HG02970 (cell line): ENCODE measurements at regions not wholly inside any gene's neighbourhood (a gene's known extent, or its start where the extent isn't known, plus 50 kb on each side); places are given as distances from the start of the nearest gene placed in this dataset.

Experiments
- ATAC-seq: cut with Tn5 transposase; IDR thresholded peaks from one replicate; pipeline ENCODE4 v1.9.1; 2021; ENCODE audit warnings: mild to moderate bottlenecking, moderate library complexity, moderate number of reproducible peaks; ENCODE audit not compliant: unreplicated experiment, low FRiP score

DNA sequence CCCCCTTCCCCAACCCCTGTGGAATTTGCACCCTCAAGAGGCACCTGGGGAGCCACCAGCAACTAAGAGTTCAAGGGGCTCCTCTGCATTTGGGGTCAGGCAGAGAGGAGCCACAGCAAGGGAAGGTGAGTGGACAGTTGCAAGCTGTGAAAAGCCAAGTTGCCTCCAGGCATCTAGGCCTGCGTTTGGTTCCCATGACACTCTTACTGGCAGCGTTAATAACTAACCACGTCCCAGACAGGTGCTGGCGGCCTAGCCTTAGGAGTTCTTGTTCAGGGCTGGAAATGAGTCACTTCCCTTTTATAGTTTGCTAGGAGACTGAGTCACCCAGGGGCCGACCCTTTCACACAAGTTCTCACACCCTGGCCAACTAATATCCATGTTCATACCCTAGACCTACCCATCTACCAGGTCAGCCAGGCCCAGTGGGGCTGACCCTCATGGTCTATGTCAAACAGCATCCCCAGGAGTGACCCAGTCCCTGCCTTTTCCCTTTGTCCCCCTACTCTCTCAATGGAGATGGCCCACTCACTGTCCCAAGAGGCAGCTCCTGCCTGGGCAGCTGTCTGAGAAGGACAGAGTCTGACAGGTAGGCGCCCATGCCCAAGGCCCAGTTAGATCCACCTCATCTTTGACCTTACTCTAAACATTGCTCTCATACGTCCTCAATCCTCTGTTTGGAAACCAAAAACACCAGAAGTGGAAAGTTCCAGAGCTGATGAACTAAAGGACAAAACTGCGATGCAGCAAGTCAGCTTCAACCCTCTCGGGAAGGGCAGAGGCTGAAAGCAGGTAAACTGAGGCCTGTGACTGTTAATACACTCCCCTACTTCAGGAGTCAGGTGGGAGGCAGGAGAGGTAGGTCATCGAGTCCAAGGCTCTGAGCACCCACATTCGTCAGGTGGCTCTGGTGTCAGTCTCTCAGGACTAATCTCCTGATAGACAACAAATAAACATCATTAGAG, 300.6 kb downstream of the SOX9 start:
- ATAC-seq = peak; percentile 46

DNA sequence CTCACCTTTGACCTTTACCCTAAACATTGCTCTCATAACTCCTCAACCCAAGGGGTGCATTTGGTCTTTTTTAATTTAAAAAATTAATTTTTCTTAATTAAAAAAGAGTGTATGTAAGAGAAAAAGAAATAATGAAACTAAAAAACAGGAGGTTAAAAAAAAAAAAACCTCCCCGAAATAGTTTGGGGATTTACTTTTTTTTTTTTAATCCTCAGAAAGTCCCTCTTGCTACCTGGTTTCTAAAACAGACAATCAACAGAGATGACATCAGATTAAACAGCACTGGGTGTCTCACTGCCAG, 301.3 kb downstream of the SOX9 start:
- peak; percentile 34 for ATAC-seq

- ATAC-seq = peak; percentile 41
Observed at GRCh38 chr17:72422505-72423285, 301.9 kb downstream of the SOX9 start.

DNA sequence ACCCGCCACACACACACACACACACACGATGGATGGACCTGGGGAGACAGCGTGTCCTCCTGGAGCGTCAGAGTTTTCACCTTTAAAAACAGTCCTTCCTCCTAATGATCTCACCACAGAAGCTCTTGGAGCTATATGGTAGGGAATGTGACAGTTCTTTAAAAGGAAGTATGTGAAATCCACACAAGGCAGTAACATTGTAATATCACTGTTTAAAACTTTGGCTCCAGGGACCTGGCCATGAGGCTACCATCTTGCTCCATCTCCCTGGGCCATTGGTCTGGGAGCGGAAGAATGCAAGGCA, 302.4 kb downstream of the SOX9 start:
- no peak for ATAC-seq

DNA sequence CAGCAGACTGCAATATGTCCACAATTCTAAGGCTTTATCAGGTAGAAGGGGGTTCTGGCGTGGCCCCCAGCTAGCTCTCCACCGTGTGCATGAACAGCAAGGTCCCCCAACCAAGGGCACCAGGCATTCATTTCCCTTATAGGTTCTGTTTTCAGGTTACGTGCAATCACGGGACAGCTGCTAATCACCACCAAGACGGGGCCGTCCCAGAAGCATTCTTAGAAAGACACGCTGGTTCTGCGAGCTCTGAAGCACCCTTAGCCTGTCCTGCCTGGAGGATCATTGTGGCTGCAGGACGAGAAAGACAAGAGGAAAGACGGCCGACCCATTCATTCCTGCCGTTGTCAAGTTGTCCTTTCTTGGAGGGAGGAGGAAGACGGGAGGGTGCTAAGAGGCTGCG, 302.9 kb downstream of the SOX9 start:
- no peak for ATAC-seq

GRCh38 chr17:72424505-72425117, 303.8 kb downstream of the SOX9 start:
- no peak for ATAC-seq

- no peak for ATAC-seq
Observed at GRCh38 chr17:72425133-72425793, 304.4 kb downstream of the SOX9 start.

GRCh38 chr17:72425794-72426168, 305.0 kb downstream of the SOX9 start:
- ATAC-seq = no peak

DNA sequence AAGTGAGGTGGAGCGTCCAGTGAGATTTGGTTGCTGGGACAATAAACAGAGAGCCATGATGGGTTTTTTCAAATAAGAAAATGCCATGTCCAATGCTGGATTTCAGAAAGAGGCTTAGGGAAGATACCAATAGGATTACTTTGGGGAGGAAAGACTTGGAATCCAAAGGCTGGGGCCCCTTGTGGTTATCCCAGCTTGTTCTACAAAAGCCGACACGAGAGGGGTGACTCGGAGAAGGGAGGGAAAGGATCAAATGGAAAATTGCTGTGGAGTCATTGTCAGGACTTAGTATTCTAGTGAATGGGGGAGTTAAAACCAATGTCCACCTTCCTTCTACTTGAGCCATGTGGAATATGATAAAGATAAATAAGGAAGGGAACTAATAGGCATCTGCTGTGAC, 305.5 kb downstream of the SOX9 start:
- ATAC-seq = no peak

GRCh38 chr17:72426948-72427760, 306.3 kb downstream of the SOX9 start:
- ATAC-seq = no peak

- ATAC-seq = no peak
Observed at GRCh38 chr17:72427761-72428109, 306.9 kb downstream of the SOX9 start.

- ATAC-seq = no peak
Observed at GRCh38 chr17:72429066-72429638, 308.3 kb downstream of the SOX9 start.

GRCh38 chr17:72430611-72431432, 310.0 kb downstream of the SOX9 start:
- ATAC-seq = no peak

DNA sequence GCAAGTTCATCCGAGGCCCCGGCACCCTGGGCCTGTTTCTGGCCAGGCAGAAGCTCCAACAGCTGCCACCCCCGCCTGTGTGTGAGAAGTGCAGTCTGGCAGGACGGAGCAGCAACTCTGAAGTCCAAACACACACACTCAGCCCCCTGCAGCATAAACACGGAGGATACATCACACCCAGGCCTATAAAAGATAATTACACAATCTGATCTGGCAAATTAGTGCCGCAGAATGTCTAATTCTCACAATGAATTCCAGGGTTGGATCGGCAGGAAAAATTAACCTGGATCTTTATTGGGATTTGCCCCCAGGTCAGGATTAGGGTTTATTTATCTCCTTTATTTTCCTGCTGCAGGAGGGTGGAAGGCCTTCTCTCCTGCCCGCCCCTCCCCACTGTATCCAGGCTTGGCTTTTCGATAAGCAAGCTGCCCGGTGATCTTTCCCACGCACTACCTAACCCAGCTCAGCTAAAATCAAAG, 311.4 kb downstream of the SOX9 start:
- no peak for ATAC-seq

GRCh38 chr17:72432881-72433280, 312.1 kb downstream of the SOX9 start:
- ATAC-seq = no peak

GRCh38 chr17:72433797-72434196, 313.0 kb downstream of the SOX9 start:
- ATAC-seq = no peak

GRCh38 chr17:72434581-72434980, 313.8 kb downstream of the SOX9 start:
- ATAC-seq = no peak

DNA sequence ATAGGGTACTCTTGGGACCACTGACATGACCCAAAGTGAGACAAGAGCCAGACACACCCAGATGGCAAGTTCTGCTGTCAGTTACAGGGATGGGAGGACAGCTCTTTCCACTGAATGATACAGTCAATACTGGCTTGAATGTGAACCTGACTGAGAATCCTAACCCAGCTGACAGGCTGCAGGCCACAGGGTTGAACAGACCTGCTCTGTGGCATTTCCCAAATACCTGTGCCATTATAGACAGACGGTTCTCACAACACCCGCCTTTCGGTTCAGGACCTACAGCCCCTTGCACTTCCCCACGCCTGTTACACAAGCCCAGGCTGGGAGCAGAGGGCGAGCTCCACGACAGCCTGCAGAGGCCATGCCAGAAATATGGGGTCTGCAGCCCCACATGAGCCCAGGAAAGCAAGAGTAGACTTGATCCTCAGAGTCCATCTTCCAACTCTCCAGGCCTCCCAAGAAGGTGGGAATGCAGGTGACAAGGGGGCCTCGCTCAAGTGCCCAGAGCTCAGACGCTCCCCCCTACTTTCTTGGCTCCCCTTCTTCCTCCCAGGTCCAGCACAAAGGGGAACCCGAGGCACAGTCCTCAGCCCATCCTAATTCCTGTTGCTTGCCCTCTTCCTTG, 314.3 kb downstream of the SOX9 start:
- no peak for ATAC-seq
